Activated CD4-positive, alpha-beta memory T cell treated with anti-CD3 and anti-CD28 coated beads for 36 hours (primary cell): ENCODE measurements at regions not wholly inside any gene's neighbourhood (a gene's known extent, or its start where the extent isn't known, plus 50 kb on each side); places are given as distances from the start of the nearest gene placed in this dataset.
"Not testable (repeated sequence)": the region's sequence is repeated elsewhere in the genome, so short reads cannot be mapped to it uniquely, and the experiment has no call there.

Experiments
- CTCF ChIA-PET: fragments of 350-600 bp; sonication (Branson Sonifier 250); formaldehyde crosslinking; loops from one replicate; lab custom pipeline; 2021; ENCODE audit warnings: antibody characterized with exemption, inconsistent platforms; lab: Charles Lee
- POLR2A ChIA-PET: fragments of 350-600 bp; sonication (Branson Sonifier 250); formaldehyde crosslinking; loops from one replicate; lab custom pipeline; 2021; ENCODE audit warnings: antibody characterized with exemption; lab: Charles Lee
- DNase-seq: peaks from one replicate; pipeline ENCODE4 v3.0.0-alpha.2; 2020
- H3K27ac Mint-ChIP-seq: one replicate; pipeline ENCODE4 v1.8.0; 2021; ENCODE audit warnings: mixed read lengths
- H3K27me3 Mint-ChIP-seq: one replicate; pipeline ENCODE4 v1.8.0; 2021; ENCODE audit warnings: mixed read lengths
- H3K36me3 Mint-ChIP-seq: one replicate; pipeline ENCODE4 v1.8.0; 2021; ENCODE audit warnings: mixed read lengths
- H3K4me1 Mint-ChIP-seq: one replicate; pipeline ENCODE4 v1.8.0; 2021; ENCODE audit warnings: low read depth, mixed read lengths
- H3K4me3 Mint-ChIP-seq: one replicate; pipeline ENCODE4 v1.8.0; 2021; ENCODE audit warnings: mild to moderate bottlenecking, mixed read lengths
- H3K9me3 Mint-ChIP-seq: one replicate; pipeline ENCODE4 v1.8.0; 2021; ENCODE audit warnings: mixed read lengths
- intact Hi-C: fragments of 100-400 bp; cut with micrococcal nuclease; formaldehyde crosslinking; loops from one replicate; pipeline ENCODE4 v1.15.1; 2023

DNA sequence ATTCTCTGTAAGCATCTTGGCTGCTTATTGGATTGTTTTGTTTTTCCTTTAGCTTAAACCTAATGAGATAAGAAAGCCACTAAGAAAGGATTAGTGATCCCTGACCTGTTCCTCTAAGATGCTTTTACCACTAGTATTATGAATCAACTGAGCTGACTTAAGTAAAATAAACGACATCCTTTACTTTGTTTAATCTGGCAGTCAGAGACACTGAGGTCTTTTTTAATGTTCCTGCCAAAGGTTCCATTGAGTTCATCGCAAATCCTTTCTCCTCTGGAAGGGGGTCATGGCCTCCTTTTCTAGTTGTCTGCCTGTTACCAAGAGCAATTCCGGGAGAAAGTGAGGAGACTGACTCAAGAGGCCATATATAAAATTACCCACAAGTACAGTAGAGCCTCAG lies 1038.3 kb upstream of the SLIT2 start:
- no peak overlapping the region for H3K27ac Mint-ChIP-seq
- H3K27me3 Mint-ChIP-seq, result no peaks in the 10 kb centered on the region
- peaks cover 4% of the 10 kb centered on the region for H3K9me3 Mint-ChIP-seq
- no peak overlapping the region for H3K4me3 Mint-ChIP-seq
- H3K36me3 Mint-ChIP-seq, result no peaks in the 10 kb centered on the region
- intact Hi-C loops, result no loop called here
- POLR2A ChIA-PET, result no interaction called here
- CTCF ChIA-PET, result interaction anchor here (0.8 kb wide), 1 partner anchor 342 kb away, joined by 3 read pairs; no protein-coding TSS in a partner anchor
- no peaks in the 10 kb centered on the region for H3K4me1 Mint-ChIP-seq
- no peak for DNase-seq

DNA sequence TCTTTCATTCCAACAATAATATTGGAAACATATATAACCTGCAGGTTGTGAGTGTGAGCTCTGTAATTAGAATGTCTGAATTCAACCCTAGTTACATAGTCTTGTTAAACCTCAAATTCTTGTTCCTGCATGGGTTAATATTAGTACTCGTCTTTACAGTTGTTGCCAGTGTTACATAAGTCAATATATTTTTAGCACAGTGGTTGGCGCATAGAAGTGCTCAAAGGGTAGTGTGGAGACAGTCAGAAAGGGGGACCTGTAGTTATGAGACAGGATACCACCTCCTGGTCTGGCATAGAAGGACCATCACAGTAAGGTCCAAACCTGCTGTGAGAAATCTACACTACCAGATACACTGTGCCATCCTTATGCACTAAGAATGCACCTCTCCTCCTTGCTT lies 1045.9 kb upstream of the SLIT2 start:
- no peak overlapping the region for H3K4me3 Mint-ChIP-seq
- DNase-seq, result no peak
- H3K27ac Mint-ChIP-seq, result no peak overlapping the region
- no peaks in the 10 kb centered on the region for H3K27me3 Mint-ChIP-seq
- intact Hi-C loops, result no loop called here
- CTCF ChIA-PET, result no interaction called here
- POLR2A ChIA-PET, result no interaction called here
- H3K9me3 Mint-ChIP-seq, result peaks cover 12% of the 10 kb centered on the region
- H3K36me3 Mint-ChIP-seq, result no peaks in the 10 kb centered on the region
- no peaks in the 10 kb centered on the region for H3K4me1 Mint-ChIP-seq

DNA sequence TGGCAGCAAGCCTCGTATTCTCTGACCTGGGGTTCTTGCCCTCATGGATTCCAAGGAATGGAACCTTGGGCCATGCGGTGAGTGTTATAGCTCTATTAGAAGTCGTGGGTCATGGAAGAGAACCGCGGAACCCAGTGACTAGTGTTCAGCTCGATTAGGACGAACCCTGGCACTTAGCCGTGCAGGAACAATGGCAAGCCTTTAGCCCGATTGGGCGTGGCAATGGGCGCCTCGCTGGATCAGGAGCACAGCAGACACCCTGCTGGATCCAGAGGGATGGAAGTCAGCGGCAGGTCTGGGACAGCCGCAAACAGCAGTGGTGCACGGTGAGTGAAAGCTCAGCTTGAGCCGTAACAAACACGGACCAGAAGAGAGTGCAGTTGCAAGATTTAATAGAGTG lies 1053.9 kb upstream of the SLIT2 start:
- H3K9me3 Mint-ChIP-seq, result peaks cover 12% of the 10 kb centered on the region
- H3K27me3 Mint-ChIP-seq, DNase-seq, CTCF ChIA-PET, H3K36me3 Mint-ChIP-seq, H3K4me1 Mint-ChIP-seq, intact Hi-C loops, POLR2A ChIA-PET, H3K4me3 Mint-ChIP-seq, H3K27ac Mint-ChIP-seq: not testable (repeated sequence)

DNA sequence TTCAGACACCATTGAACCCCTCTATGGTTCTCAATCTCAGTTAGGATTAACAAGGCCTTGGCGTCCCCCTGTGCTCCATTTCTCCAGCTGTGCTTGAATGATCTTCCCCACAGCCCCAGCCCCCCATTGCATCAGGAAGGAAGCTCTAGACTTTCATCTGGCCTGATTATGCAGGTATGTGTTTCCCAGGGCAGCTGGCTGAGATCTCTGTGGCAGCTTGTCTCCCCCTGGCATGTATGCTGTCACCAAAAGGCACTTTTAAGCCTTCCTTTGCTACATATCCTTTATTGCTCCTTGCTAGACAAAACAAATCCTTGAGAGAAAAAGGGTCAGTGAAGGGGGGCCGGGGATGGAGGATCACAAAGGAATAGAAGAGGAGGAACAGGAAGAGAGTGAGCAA lies 1056.0 kb upstream of the SLIT2 start:
- ChIA-PET CTCF (no interaction called here), POLR2A (no interaction called here)
- H3K27ac Mint-ChIP-seq, result no peak overlapping the region
- no peak for DNase-seq
- no peaks in the 10 kb centered on the region for H3K36me3 Mint-ChIP-seq
- no peaks in the 10 kb centered on the region for H3K27me3 Mint-ChIP-seq
- no peak overlapping the region for H3K4me3 Mint-ChIP-seq
- H3K9me3 Mint-ChIP-seq, result peaks cover 14% of the 10 kb centered on the region
- H3K4me1 Mint-ChIP-seq, result no peaks in the 10 kb centered on the region
- intact Hi-C loops, result no loop called here

DNA sequence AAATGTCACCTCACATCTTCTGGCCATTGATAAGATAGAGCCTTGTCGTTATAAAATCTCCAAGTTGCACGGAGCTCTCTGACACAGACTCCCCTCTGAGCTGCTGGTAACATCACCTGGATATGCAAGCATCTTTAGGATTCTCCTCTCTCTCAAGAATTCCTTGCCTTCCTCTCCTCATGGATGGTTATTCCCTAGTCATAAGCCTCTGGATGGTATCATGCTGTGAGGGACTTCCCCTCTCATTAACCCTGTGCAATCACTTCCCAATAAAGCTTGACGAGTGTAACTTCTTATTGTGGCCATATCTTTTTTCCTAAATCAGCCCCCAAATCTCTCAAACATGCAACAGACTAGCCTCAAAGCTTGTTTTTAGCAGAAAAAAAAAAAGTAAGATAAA lies 1057.0 kb upstream of the SLIT2 start:
- no peaks in the 10 kb centered on the region for H3K27me3 Mint-ChIP-seq
- H3K4me3 Mint-ChIP-seq, result no peak overlapping the region
- intact Hi-C loops, result no loop called here
- H3K36me3 Mint-ChIP-seq, result no peaks in the 10 kb centered on the region
- POLR2A ChIA-PET, result no interaction called here
- H3K4me1 Mint-ChIP-seq, result no peaks in the 10 kb centered on the region
- H3K9me3 Mint-ChIP-seq, result peaks cover 13% of the 10 kb centered on the region
- CTCF ChIA-PET, result no interaction called here
- no peak for DNase-seq
- H3K27ac Mint-ChIP-seq, result no peak overlapping the region

DNA sequence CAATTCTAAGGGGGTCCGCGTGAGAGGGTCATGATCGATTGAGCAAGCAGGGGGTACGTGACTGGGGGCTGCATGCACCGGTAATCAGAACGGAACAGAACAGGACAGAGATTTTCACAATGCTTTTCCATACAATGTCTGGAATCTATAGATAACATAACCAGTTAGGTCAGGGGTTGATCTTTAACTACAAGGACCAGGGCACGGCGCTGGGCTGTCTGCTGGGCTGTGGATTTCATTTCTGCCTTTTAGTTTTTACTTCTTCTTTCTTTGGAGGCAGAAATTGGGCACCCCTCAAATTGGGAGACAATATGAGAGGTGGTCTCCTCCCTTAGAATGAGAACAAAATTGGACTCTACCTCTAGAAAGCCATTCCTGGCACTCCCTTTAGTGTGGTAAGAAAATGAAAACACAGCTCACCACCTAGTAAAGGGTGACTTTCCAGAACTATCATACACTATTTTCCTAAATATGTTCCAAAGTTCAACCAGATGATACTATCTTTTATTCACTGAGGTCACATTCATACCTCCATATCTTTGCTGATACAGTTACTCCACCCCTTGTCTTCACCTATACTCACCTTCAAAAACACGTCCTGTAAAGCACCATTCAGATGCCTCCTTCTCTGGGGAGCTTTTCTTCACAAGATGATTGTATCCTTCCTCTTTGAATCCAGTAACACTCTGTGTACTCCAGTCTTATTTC lies 1058.3 kb upstream of the SLIT2 start:
- H3K4me3 Mint-ChIP-seq, result no peak overlapping the region

DNA sequence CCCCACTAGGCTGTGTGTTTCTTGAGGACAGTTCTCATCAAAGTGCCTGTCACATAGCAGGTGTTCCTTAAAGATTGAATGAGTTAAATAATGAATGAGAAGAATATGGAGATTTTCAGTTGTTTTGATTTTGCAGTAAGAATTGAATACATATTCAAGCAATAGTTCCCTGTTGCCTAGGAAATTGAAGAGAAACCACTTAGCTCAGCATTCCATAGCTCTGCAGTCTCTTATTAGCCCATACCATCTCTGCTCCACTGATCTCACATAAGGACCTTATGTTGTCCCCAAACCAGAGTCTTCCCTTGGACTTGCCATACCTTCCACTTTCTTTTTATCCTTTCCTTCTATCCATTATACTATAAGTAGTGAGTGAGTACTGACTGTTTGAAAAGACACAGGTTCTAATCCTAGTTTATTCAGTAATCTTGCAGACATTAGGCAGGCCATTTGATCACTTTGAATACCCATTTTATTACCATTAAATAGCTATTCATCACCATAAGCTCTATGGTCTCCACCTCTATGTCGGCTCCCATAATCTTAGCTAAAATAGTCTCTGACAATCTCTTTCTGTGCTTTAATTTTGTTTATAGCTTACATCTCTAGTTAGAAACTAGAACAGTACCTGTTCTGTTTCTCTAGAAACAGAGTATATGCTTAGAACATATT lies 1059.6 kb upstream of the SLIT2 start:
- H3K4me1 Mint-ChIP-seq, result no peaks in the 10 kb centered on the region
- no peaks in the 10 kb centered on the region for H3K36me3 Mint-ChIP-seq
- H3K9me3 Mint-ChIP-seq, result peaks cover 8% of the 10 kb centered on the region
- H3K4me3 Mint-ChIP-seq, result no peak overlapping the region
- intact Hi-C loops, result no loop called here
- DNase-seq, result no peak
- H3K27ac Mint-ChIP-seq, result no peak overlapping the region
- POLR2A ChIA-PET, result no interaction called here
- H3K27me3 Mint-ChIP-seq, result no peaks in the 10 kb centered on the region
- CTCF ChIA-PET, result no interaction called here

More for the DNA sequence above, 1058.3 kb upstream of the SLIT2 start:
- CTCF ChIA-PET, result no interaction called here
- DNase-seq, result no peak
- no peaks in the 10 kb centered on the region for H3K27me3 Mint-ChIP-seq
- no peaks in the 10 kb centered on the region for H3K4me1 Mint-ChIP-seq
- intact Hi-C loops, result no loop called here
- peaks cover 13% of the 10 kb centered on the region for H3K9me3 Mint-ChIP-seq
- no peaks in the 10 kb centered on the region for H3K36me3 Mint-ChIP-seq
- no peak overlapping the region for H3K27ac Mint-ChIP-seq
- POLR2A ChIA-PET, result no interaction called here

DNA sequence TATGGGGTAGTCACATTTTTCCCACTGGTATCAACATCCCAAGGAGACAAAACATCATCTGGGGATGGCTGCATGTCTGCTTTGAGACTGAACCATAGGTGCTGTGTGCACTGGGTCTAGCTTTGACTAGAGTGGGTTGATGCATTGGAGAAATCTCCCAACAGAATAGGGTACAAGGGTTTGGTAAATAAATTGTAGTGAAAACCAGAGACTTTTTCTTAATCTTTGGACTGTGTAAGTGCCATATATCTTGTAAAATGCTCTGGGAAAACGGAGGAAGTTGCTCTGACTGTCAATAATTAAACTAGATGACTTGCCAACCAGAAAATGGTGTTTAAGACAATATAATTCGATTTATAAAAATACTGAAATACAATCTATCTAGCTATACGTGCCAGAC lies 1064.0 kb upstream of the SLIT2 start:
- Mint-ChIP-seq H3K27me3 (no peaks in the 10 kb centered on the region), H3K27ac (no peak overlapping the region), H3K9me3 (peaks cover 10% of the 10 kb centered on the region), H3K36me3 (no peaks in the 10 kb centered on the region), H3K4me3 (no peak overlapping the region), H3K4me1 (no peaks in the 10 kb centered on the region)
- ChIA-PET POLR2A (no interaction called here), CTCF (no interaction called here)
- intact Hi-C loops, result no loop called here
- DNase-seq, result no peak

DNA sequence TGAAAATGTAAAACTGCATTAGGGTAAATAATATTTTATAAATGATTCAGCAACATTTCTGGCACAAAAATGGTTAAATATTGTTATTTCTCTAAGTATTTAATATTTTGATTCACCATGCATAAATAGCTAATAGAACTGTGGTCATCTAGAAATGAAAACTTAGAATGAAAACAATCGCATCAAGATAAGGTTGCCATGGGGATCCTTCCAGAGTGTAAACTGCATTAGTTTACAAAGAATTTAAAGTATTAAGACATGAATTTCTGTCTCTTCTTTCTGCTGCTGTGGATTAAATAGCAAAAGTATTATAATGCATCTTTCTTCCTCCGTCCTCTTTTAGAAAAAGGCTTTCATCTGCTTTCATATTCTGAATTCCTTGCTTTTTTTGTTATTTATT lies 1064.6 kb upstream of the SLIT2 start:
- CTCF ChIA-PET, result no interaction called here
- intact Hi-C loops, result no loop called here
- H3K9me3 Mint-ChIP-seq, result peaks cover 9% of the 10 kb centered on the region
- H3K36me3 Mint-ChIP-seq, result no peaks in the 10 kb centered on the region
- no peaks in the 10 kb centered on the region for H3K27me3 Mint-ChIP-seq
- no peak overlapping the region for H3K4me3 Mint-ChIP-seq
- no peak for DNase-seq
- H3K4me1 Mint-ChIP-seq, result no peaks in the 10 kb centered on the region
- no peak overlapping the region for H3K27ac Mint-ChIP-seq
- POLR2A ChIA-PET, result no interaction called here

DNA sequence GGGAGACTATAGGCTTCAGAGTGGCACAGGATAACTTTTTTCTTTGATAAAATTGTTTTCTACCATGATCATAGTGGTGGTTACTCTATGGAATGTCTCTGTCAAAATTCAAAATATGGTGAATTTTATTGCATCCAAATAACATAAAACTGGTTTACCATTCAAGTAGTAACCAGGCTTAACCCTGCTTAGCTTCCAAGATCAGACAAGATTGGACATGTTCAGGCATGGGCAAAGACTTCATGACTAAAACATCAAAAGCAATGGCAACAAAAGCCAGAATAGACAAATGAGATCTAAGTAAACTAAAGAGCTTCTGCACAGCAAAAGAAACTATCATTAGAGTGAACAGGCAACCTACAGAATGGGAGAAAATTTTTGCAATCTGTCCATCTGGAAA lies 1070.1 kb upstream of the SLIT2 start:
- POLR2A ChIA-PET, H3K4me3 Mint-ChIP-seq, H3K27me3 Mint-ChIP-seq, H3K4me1 Mint-ChIP-seq, DNase-seq, intact Hi-C loops, H3K27ac Mint-ChIP-seq, CTCF ChIA-PET, H3K36me3 Mint-ChIP-seq: not testable (repeated sequence)
- H3K9me3 Mint-ChIP-seq, result peaks cover 19% of the 10 kb centered on the region

DNA sequence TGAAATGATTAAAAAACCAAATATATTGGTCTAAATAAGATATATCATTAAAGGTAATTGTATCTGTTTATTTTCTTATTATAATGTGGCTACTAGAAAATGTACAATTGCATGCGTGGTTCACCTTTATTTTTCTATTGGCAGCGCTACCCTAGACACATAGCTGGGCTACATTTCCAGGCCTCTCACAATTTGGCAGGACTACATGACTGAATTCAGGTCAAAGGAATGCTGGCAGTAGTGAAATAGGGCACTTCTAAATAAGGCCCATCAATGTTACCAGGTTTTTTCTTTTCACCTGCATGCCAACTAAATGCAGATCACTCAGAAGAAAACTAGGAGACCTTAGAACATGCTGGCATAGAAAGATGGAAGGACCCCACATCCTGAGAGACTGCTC lies 1072.9 kb upstream of the SLIT2 start:
- H3K4me3 Mint-ChIP-seq, result no peak overlapping the region
- no peaks in the 10 kb centered on the region for H3K27me3 Mint-ChIP-seq
- ChIA-PET POLR2A (no interaction called here), CTCF (no interaction called here)
- no peaks in the 10 kb centered on the region for H3K36me3 Mint-ChIP-seq
- peaks cover 12% of the 10 kb centered on the region for H3K9me3 Mint-ChIP-seq
- intact Hi-C loops, result no loop called here
- no peak for DNase-seq
- no peak overlapping the region for H3K27ac Mint-ChIP-seq
- no peaks in the 10 kb centered on the region for H3K4me1 Mint-ChIP-seq

DNA sequence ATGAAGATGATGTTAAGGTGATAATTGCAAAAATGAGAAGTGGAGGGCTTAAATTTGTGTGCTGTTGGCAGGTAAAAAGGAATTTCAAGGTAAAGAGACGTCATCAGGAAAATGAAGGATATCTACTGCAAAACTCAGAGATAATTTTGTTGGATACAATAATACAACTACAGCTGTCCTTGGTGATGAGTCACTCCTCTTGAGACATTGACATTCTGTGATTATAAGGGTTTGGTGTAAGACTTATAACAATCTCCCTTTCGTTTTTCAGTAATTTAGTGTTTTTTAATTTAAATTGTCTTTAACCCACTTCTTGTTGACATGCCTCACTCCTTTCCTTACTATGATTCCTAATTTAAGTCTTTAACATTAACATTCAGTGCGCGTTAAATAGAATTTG lies 1074.1 kb upstream of the SLIT2 start:
- no peak overlapping the region for H3K4me3 Mint-ChIP-seq
- no peak overlapping the region for H3K27ac Mint-ChIP-seq
- intact Hi-C loops, result no loop called here
- ChIA-PET CTCF (no interaction called here), POLR2A (no interaction called here)
- peaks cover 12% of the 10 kb centered on the region for H3K9me3 Mint-ChIP-seq
- H3K4me1 Mint-ChIP-seq, result no peaks in the 10 kb centered on the region
- H3K27me3 Mint-ChIP-seq, result no peaks in the 10 kb centered on the region
- H3K36me3 Mint-ChIP-seq, result no peaks in the 10 kb centered on the region
- no peak for DNase-seq

DNA sequence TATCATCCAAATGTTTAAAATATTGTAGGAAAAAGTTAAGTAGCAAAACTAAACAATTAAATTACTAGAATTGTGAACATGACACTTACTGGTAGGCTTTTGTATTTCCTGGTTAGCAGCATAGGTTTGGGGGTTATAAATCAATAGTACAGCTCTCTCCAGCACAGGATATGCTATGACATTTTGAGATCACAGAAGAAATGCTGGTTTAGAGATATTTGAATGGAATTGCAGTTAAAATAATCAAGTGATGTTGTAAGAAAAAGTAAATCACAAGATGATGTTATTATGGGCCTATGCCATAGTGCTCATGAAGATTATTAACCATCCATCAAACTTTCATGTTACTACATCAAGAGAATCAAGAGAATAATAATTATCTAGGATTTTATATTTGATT lies 1079.9 kb upstream of the SLIT2 start:
- Mint-ChIP-seq H3K4me3 (no peak overlapping the region), H3K36me3 (no peaks in the 10 kb centered on the region), H3K27ac (no peak overlapping the region), H3K9me3 (peaks cover 6% of the 10 kb centered on the region), H3K4me1 (no peaks in the 10 kb centered on the region), H3K27me3 (no peaks in the 10 kb centered on the region)
- intact Hi-C loops, result no loop called here
- CTCF ChIA-PET, result no interaction called here
- no peak for DNase-seq
- POLR2A ChIA-PET, result no interaction called here
